HUES64 (cell line): ENCODE measurements at regions not wholly inside any gene's neighbourhood (a gene's known extent, or its start where the extent isn't known, plus 50 kb on each side); places are given as distances from the start of the nearest gene placed in this dataset.

ENCODE experiments used
- H3K27ac ChIP-seq: 2 replicates; pipeline ENCODE4 v1.7.0; 2013; ENCODE audit warnings: low read depth, low read length, inconsistent platforms
- H3K27me3 ChIP-seq: 2 replicates; pipeline ENCODE4 v1.6.1; 2013; ENCODE audit warnings: mild to moderate bottlenecking, low read length; ENCODE audit not compliant: insufficient read depth
- H3K36me3 ChIP-seq: 2 replicates; pipeline ENCODE4 v1.6.1; 2013; ENCODE audit warnings: mild to moderate bottlenecking, low read length; ENCODE audit not compliant: insufficient read depth
- H3K4me1 ChIP-seq: 2 replicates; pipeline ENCODE4 v1.6.1; 2013; ENCODE audit warnings: mild to moderate bottlenecking, low read length, moderate library complexity; ENCODE audit not compliant: insufficient read depth
- H3K4me3 ChIP-seq: 2 replicates; pipeline ENCODE4 v1.5.1; 2013; ENCODE audit warnings: mild to moderate bottlenecking, low read length, moderate library complexity
- H3K9ac ChIP-seq: 2 replicates; pipeline ENCODE4 v1.6.1; 2013; ENCODE audit warnings: mild to moderate bottlenecking, low read depth, low read length
- H3K9me3 ChIP-seq: 2 replicates; pipeline ENCODE4 v1.6.1; 2013; ENCODE audit warnings: low read depth, low read length; ENCODE audit not compliant: insufficient read depth
- whole genome bisulfite sequencing: fragments of 150-250, 120-280 bp; methylation state at CpG from one replicate; pipeline ENCODE4 v1.1.7; 2013; ENCODE audit warnings: missing lambda C conversion rate; 5-methylcytosine and 5-hydroxymethylcytosine counted together

DNA sequence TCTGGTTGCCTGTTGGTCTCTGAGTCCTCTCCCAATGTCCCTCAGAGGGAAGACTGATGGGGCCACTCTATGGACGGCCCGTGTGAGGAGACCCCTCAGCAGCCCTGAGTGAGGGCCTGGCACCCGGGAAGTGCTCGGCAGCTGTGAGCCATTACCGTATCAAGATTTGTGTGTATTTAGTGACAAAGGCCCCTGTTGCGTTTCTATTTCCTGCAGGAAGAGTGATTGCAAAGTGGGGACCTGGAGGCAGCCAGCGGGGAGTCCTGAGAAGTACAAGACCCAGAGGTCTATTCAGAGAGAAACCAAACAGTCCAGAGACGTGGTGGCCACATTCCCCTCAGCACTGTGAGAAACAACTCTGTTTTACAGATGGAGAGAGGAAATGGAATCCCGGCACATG, 51.1 kb upstream of the CHST15 start:
- H3K36me3 ChIP-seq, result no peaks in the 10 kb centered on the region
- WGBS, result 83% methylated on average over 9 of the region's 9 CpGs
- no peak overlapping the region for H3K4me3 ChIP-seq
- H3K4me1 ChIP-seq, result peaks cover 7% of the 10 kb centered on the region
- no peaks in the 10 kb centered on the region for H3K9me3 ChIP-seq
- H3K27me3 ChIP-seq, result no peaks in the 10 kb centered on the region
- H3K27ac ChIP-seq, result no peak overlapping the region
- no peak overlapping the region for H3K9ac ChIP-seq

GRCh38 chr10:124143721-124144120, 50.3 kb upstream of the CHST15 start:
- Histone ChIP-seq H3K4me1 (no peaks in the 10 kb centered on the region), H3K36me3 (no peaks in the 10 kb centered on the region), H3K9me3 (no peaks in the 10 kb centered on the region), H3K27me3 (no peaks in the 10 kb centered on the region), H3K4me3 (no peak overlapping the region), H3K9ac (no peak overlapping the region), H3K27ac (no peak overlapping the region)
- 88% methylated on average over 6 of the region's 6 CpGs for WGBS
